Body of pancreas (tissue), 4 donors: ENCODE measurements at regions not wholly inside any gene's neighbourhood (a gene's known extent, or its start where the extent isn't known, plus 50 kb on each side); places are given as distances from the start of the nearest gene placed in this dataset.

ENCODE experiments used
- CTCF ChIP-seq, 7 experiments: fragments of 450-650 bp in 4 of 7; fragments of 200-600 bp in 3 of 7; sonication (generic) in 3 of 7; IDR thresholded peaks; one replicate each; pipeline ENCODE4 v1.5.1; 2016 to 2019; ENCODE audit warnings: antibody characterized with exemption in 7 of 7
- POLR2A ChIP-seq, 3 donors: fragments of 450-650 bp; IDR thresholded peaks; one replicate each; pipeline ENCODE4 v1.6.1; 2016; ENCODE audit warnings: antibody characterized with exemption in 3 of 3, mild to moderate bottlenecking in 2 of 3

GRCh38 chr3:132987396-132987795 is 50.8 kb upstream of the TMEM108 start:
- no peak for TF ChIP-seq CTCF (IDR thresholded peaks at IDR 0.05)
- TF ChIP-seq POLR2A (IDR thresholded peaks at IDR 0.05), result no peak
